ENCODE measurements at regions not wholly inside any gene's neighbourhood (a gene's known extent, or its start where the extent isn't known, plus 50 kb on each side); places are given as distances from the start of the nearest gene placed in this dataset.

DNA sequence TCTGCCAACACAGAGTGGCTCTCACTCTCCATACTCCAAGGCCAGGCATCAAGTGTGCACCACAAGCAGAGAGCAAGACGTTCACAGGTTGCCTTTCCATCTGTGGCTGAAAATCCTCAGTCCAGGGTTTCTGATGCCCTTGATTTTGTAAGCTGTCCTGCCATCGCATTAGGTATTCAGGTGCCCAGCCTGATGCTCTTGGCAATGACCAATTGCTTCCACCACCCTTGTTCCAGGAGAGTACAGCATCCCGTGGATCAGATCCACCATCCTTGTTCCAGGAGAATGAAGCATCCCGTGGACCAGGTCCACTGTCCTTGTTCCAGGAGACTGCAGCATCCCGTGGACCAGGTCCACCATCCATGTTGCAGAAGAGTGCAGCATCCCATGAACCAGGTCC lies 133.4 kb upstream of the GPC1 start:
- TF ChIP-seq, protein P1, sequence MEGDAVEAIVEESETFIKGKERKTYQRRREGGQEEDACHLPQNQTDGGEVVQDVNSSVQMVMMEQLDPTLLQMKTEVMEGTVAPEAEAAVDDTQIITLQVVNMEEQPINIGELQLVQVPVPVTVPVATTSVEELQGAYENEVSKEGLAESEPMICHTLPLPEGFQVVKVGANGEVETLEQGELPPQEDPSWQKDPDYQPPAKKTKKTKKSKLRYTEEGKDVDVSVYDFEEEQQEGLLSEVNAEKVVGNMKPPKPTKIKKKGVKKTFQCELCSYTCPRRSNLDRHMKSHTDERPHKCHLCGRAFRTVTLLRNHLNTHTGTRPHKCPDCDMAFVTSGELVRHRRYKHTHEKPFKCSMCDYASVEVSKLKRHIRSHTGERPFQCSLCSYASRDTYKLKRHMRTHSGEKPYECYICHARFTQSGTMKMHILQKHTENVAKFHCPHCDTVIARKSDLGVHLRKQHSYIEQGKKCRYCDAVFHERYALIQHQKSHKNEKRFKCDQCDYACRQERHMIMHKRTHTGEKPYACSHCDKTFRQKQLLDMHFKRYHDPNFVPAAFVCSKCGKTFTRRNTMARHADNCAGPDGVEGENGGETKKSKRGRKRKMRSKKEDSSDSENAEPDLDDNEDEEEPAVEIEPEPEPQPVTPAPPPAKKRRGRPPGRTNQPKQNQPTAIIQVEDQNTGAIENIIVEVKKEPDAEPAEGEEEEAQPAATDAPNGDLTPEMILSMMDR (IDR thresholded peaks at IDR 0.05 in 4 of 5, conservative IDR thresholded peaks at IDR 0.05 in 1 of 5) = no peak
- TF ChIP-seq POLR2A (IDR thresholded peaks at IDR 0.05) = no peak

Data from gastrocnemius medialis (tissue), 4 donors.